Muscle layer of colon (tissue), 2 donors: ENCODE measurements at regions not wholly inside any gene's neighbourhood (a gene's known extent, or its start where the extent isn't known, plus 50 kb on each side); places are given as distances from the start of the nearest gene placed in this dataset.

Experiments
- H3K27ac ChIP-seq: one replicate; pipeline ENCODE4 v1.7.0; 2013; ENCODE audit warnings: low read depth, mild to moderate bottlenecking, low read length, moderate library complexity
- H3K27me3 ChIP-seq, 2 donors: one replicate each; pipeline ENCODE4 v1.7.0; 2013; ENCODE audit warnings: low read length in 2 of 2, mild to moderate bottlenecking in 2 of 2; ENCODE audit not compliant: insufficient read depth in 2 of 2, control insufficient read depth in 1 of 2
- H3K36me3 ChIP-seq: one replicate; pipeline ENCODE4 v1.7.0; 2013; ENCODE audit warnings: mild to moderate bottlenecking, low read length; ENCODE audit not compliant: insufficient read depth
- H3K4me1 ChIP-seq: one replicate; pipeline ENCODE4 v1.7.0; 2013; ENCODE audit warnings: mild to moderate bottlenecking, low read length; ENCODE audit not compliant: insufficient read depth
- H3K4me3 ChIP-seq, 2 donors: one replicate each; pipeline ENCODE4 v1.7.0; 2013; ENCODE audit warnings: low read length in 2 of 2, low read depth in 1 of 2, mild to moderate bottlenecking in 1 of 2, moderate library complexity in 1 of 2
- H3K9ac ChIP-seq: one replicate; pipeline ENCODE4 v1.7.0; 2013; ENCODE audit warnings: low read length
- H3K9me3 ChIP-seq: one replicate; pipeline ENCODE4 v1.7.0; 2013; ENCODE audit warnings: mild to moderate bottlenecking, low read length
- donor health status: abdominal sarcoma.
- donor health status: Adenocarcinoma of cecum.

DNA sequence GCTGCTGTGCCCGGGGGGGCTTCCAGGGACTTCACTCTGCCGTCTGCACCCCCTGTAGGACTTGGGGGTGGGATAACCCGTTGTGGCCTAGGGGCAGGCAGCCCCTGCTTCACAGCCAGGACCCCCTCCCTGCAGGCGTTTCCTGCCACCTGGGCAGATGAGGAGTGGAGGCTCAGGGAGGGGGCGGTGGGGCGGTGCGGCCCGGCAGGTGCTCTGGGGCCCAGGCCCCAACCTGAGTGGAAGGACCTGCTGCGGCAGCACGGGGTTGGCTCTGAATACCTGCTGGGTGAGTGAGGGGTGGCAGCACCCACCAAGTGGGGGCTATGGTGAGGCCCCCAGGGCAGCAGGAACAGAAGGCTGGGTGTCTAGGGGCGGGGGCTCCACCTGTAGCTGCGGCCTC lies 78.6 kb upstream of the TTC34 start:
- H3K9ac ChIP-seq, result no peak overlapping the region
- H3K36me3 ChIP-seq, result no peaks in the 10 kb centered on the region
- H3K4me3 ChIP-seq, result no peak overlapping the region
- no peak overlapping the region for H3K27ac ChIP-seq
- peaks cover 0 to 41% of the 10 kb centered on the region in 2 donors for H3K27me3 ChIP-seq
- peaks cover 4% of the 10 kb centered on the region for H3K4me1 ChIP-seq
- H3K9me3 ChIP-seq, result no peaks in the 10 kb centered on the region

GRCh38 chr1:2880812-2881295 lies 79.4 kb upstream of the TTC34 start:
- Histone ChIP-seq H3K27me3 (peaks cover 0 to 34% of the 10 kb centered on the region in 2 donors), H3K4me1 (no peaks in the 10 kb centered on the region), H3K27ac (no peak overlapping the region), H3K9me3 (no peaks in the 10 kb centered on the region), H3K4me3 (no peak overlapping the region), H3K36me3 (no peaks in the 10 kb centered on the region), H3K9ac (no peak overlapping the region)

DNA sequence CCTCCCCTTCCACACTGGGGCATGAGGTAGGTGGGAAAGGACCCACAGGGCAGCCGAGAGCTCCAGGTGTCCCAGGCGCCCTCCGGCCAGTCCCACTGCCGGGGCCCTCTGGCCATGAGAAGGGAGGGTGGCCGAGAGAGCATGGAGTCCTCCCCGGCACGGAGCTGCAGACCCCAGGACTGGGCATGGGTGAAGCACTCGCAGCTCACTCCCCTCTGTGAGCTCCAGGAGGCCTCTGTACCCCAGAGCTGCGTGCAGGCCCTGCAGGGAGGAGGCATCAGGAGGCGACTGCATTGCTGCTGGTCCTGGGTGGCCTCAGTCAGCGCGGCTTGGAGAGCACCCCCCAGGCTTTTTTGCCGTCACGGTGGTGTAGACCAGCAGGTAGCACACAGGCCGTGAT lies 80.1 kb upstream of the TTC34 start:
- H3K4me3 ChIP-seq, result no peak overlapping the region
- no peaks in the 10 kb centered on the region for H3K4me1 ChIP-seq
- H3K9ac ChIP-seq, result no peak overlapping the region
- H3K27me3 ChIP-seq, result peaks cover 0 to 28% of the 10 kb centered on the region in 2 donors
- H3K9me3 ChIP-seq, result no peaks in the 10 kb centered on the region
- no peak overlapping the region for H3K27ac ChIP-seq
- no peaks in the 10 kb centered on the region for H3K36me3 ChIP-seq

- Histone ChIP-seq H3K9ac (no peak overlapping the region), H3K27ac (no peak overlapping the region), H3K4me3 (no peak overlapping the region), H3K36me3 (no peaks in the 10 kb centered on the region), H3K27me3 (peaks cover 0 to 26% of the 10 kb centered on the region in 2 donors), H3K9me3 (no peaks in the 10 kb centered on the region), H3K4me1 (no peaks in the 10 kb centered on the region)
Observed at GRCh38 chr1:2882966-2883696, 81.6 kb upstream of the TTC34 start.

DNA sequence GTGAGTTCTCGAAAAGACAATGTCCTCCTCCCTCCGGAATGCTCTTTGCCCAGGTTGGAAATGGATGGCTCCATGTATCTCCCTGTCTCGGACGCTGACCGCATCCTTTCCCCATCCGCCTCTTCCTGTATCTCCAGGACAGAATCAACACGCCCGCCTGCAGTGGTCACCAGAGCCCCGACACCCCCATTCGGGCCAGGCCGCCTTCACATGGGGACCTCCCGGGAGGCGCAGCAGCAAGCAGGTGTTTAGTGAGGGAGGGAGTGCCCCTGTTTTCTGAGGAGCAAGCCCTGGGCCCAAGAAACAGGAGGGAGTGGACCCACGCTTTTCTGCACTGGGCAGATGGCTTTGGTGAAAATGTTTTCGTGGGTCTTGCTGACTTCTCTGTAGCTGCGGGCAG lies 83.5 kb upstream of the TTC34 start:
- Histone ChIP-seq H3K27ac (no peak overlapping the region), H3K4me3 (no peak overlapping the region), H3K36me3 (no peaks in the 10 kb centered on the region), H3K9ac (no peak overlapping the region), H3K4me1 (no peaks in the 10 kb centered on the region), H3K27me3 (peaks cover 0 to 31% of the 10 kb centered on the region in 2 donors), H3K9me3 (no peaks in the 10 kb centered on the region)

GRCh38 chr1:2886631-2887030 lies 85.1 kb upstream of the TTC34 start:
- no peaks in the 10 kb centered on the region for H3K4me1 ChIP-seq
- no peaks in the 10 kb centered on the region for H3K9me3 ChIP-seq
- H3K36me3 ChIP-seq, result no peaks in the 10 kb centered on the region
- no peak overlapping the region for H3K9ac ChIP-seq
- H3K27me3 ChIP-seq, result peaks cover 0 to 46% of the 10 kb centered on the region in 2 donors
- no peak overlapping the region for H3K4me3 ChIP-seq
- H3K27ac ChIP-seq, result no peak overlapping the region

DNA sequence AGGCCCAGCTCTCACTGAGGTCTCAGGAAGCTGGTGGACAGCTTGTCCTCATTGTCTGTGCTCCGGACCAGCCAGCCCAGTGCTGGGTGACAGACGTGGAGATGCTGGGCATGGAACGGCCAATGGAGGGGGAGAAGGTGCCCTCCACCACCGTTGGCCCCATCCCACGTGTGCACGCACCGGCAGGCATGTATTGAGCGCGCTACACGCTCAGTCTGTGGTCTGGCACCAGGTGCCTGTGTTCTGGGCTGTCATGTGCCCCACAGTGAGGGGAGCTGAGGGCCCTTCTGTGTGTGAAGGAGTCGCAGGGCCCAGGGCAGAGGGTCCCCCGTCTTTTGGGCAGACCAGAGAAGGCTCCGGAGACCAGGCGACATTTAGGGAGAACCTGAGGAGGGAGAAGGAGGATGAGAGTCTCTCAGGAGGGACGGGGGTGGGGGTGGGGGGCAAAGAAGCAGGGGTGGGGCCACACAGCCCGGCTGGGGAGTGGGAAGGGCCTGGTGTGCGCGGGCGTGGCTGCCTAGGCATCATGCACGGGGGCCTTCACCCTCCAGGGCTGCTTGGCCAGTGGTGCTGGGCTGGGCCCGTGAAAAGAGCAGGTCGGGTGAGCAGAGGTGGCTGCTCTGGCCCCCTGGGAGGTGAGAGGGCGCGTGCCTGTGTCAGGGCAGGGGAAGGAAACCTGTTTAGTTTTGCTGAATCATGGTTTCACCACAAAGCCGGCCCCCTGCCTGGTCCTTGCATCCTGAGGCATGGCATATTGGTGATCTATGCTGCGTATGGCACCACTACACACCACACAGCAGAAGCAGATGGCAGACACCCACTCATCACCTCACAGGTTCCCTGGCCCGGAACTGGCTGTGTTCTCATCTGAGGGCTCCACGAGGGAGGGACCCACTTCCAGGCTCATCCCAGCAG lies 86.7 kb upstream of the TTC34 start:
- peaks cover 3% of the 10 kb centered on the region for H3K4me1 ChIP-seq
- H3K27me3 ChIP-seq, result peaks cover 0 to 41% of the 10 kb centered on the region in 2 donors
- H3K27ac ChIP-seq, result no peak overlapping the region
- no peak overlapping the region for H3K4me3 ChIP-seq
- H3K36me3 ChIP-seq, result no peaks in the 10 kb centered on the region
- no peak overlapping the region for H3K9ac ChIP-seq
- no peaks in the 10 kb centered on the region for H3K9me3 ChIP-seq

DNA sequence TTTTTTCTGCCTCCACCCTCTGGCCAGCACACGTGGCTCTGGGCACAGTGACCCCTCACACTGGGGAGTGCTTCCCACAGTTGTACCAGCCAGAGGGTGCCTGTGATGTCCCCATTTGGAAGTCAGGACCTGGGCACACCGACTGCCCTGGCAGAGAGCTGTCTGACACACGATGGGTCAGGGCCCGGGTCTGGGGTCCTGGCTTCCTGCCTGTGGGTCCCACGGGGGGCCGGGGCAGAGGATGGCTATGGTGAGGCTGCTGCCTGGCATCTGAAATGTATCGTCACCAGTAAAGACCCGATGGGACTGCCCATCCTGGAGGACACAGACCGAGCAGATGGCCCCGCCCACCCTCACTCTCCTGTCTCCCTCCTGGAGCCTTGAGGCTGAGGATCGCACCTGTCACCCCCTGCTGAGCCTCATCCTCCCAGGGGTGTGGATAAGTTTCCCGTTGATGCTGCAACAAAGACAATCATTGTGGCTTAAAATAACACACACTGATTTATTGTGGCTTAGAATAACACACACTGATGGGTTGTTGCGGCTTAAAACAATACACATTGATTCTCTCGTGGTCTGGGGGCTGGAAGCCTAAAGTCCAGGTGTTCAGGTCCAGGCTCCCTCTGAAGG lies 88.8 kb upstream of the TTC34 start:
- Histone ChIP-seq H3K36me3 (no peaks in the 10 kb centered on the region), H3K4me3 (no peak overlapping the region), H3K9ac (no peak overlapping the region), H3K27me3 (peaks cover 0 to 40% of the 10 kb centered on the region in 2 donors), H3K9me3 (no peaks in the 10 kb centered on the region), H3K27ac (no peak overlapping the region), H3K4me1 (peaks cover 3% of the 10 kb centered on the region)

GRCh38 chr1:2891923-2892448 lies 90.5 kb upstream of the TTC34 start:
- Histone ChIP-seq H3K27me3 (peaks cover 0 to 40% of the 10 kb centered on the region in 2 donors), H3K4me3 (no peak overlapping the region), H3K27ac (no peak overlapping the region), H3K9me3 (no peaks in the 10 kb centered on the region), H3K36me3 (no peaks in the 10 kb centered on the region), H3K9ac (no peak overlapping the region), H3K4me1 (peaks cover 3% of the 10 kb centered on the region)

GRCh38 chr1:2893473-2894120 lies 92.1 kb upstream of the TTC34 start:
- Histone ChIP-seq H3K9me3 (no peaks in the 10 kb centered on the region), H3K36me3 (no peaks in the 10 kb centered on the region), H3K27me3 (peaks cover 0 to 35% of the 10 kb centered on the region in 2 donors), H3K9ac (no peak overlapping the region), H3K4me1 (peaks cover 3% of the 10 kb centered on the region), H3K4me3 (no peak overlapping the region), H3K27ac (no peak overlapping the region)
